ENCODE measurements at regions not wholly inside any gene's neighbourhood (a gene's known extent, or its start where the extent isn't known, plus 50 kb on each side); places are given as distances from the start of the nearest gene placed in this dataset.

DNA sequence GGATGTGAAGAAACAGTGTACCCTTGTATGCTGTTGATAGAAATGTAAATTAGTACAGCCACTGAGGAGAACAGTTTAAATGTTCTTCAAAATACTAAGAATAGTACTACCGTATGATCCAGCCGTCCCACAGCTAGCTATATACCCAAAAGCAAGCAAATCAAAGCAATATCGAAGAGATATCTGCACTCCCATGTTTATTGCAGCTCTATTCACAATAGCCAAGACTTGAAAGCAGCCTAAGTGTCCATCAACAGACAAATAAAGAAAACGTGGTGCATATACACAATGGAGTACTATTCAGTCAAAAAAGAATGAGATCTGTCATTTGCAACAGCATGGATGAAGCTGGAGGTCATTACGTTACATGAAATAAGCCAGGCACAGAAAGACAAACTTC is 88.5 kb upstream of the SLC38A4 start:
- Histone ChIP-seq H3K4me1 (ENCODE audit: control insufficient read depth in 1 of 2, insufficient read depth in 2 of 2, low read length in 2 of 2) (no peaks in the 10 kb centered on the region), H3K27me3 (ENCODE audit: low read depth, low read length) (no peaks in the 10 kb centered on the region), H3K9me3 (ENCODE audit: control insufficient read depth in 1 of 2, low read length in 2 of 2) (peaks cover 3% of the 10 kb centered on the region in 2 donors), H3K36me3 (ENCODE audit: control insufficient read depth in 1 of 2, insufficient read depth in 2 of 2, low read length in 2 of 2) (no peaks in the 10 kb centered on the region), H3K27ac (ENCODE audit: low read length) (no peak overlapping the region), H3K4me3 (ENCODE audit: low read depth in 1 of 2, low read length in 2 of 2) (no peak overlapping the region)

DNA sequence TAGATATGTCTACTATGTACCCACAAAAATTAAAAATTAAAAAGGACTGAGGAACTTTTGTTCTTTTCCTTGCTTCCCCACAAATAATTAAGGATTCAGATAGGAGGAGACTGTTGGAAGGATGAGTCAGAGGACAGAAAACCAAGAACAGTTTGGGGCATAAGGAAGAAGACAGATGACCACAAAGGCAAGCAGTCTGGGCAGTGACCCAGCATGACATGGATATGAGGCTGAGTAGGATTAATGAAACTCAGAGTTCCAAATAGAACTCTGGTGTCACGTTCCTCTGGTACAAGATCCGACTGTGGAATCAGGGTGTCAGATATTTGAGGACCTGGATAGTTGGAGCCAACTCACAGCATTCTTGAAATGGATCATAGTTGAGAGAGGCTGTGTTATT is 89.3 kb upstream of the SLC38A4 start:
- no peaks in the 10 kb centered on the region for H3K27me3 ChIP-seq (ENCODE audit: low read depth, low read length)
- peaks cover 3% of the 10 kb centered on the region in 2 donors for H3K9me3 ChIP-seq (ENCODE audit: control insufficient read depth in 1 of 2, low read length in 2 of 2)
- H3K4me3 ChIP-seq (ENCODE audit: low read depth in 1 of 2, low read length in 2 of 2): no peak overlapping the region
- H3K27ac ChIP-seq (ENCODE audit: low read length): no peak overlapping the region
- H3K36me3 ChIP-seq (ENCODE audit: control insufficient read depth in 1 of 2, insufficient read depth in 2 of 2, low read length in 2 of 2): no peaks in the 10 kb centered on the region
- no peaks in the 10 kb centered on the region for H3K4me1 ChIP-seq (ENCODE audit: control insufficient read depth in 1 of 2, insufficient read depth in 2 of 2, low read length in 2 of 2)

DNA sequence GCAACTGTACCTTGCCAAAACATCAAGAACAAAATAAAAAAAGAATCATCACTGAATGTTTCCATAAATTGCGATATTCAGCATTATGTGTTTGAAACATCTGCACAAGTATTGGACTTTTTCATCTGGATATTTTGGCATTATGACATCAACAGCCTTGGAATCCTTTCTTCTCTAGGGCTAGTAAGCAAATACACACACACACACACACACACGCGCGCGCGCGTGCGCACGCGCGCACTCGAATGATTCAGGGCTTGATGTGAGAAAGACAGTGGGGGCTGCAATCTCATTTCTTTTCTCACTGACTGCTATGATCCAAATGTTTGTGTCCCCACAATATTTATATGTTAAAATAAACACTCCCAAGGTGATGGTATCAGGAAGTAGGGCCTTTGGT is 90.0 kb upstream of the SLC38A4 start:
- Histone ChIP-seq H3K27ac (ENCODE audit: low read length) (no peak overlapping the region), H3K36me3 (ENCODE audit: control insufficient read depth in 1 of 2, insufficient read depth in 2 of 2, low read length in 2 of 2) (no peaks in the 10 kb centered on the region), H3K9me3 (ENCODE audit: control insufficient read depth in 1 of 2, low read length in 2 of 2) (peaks cover 1 to 3% of the 10 kb centered on the region in 2 donors), H3K4me1 (ENCODE audit: control insufficient read depth in 1 of 2, insufficient read depth in 2 of 2, low read length in 2 of 2) (no peaks in the 10 kb centered on the region), H3K4me3 (ENCODE audit: low read depth in 1 of 2, low read length in 2 of 2) (no peak overlapping the region), H3K27me3 (ENCODE audit: low read depth, low read length) (no peaks in the 10 kb centered on the region)

DNA sequence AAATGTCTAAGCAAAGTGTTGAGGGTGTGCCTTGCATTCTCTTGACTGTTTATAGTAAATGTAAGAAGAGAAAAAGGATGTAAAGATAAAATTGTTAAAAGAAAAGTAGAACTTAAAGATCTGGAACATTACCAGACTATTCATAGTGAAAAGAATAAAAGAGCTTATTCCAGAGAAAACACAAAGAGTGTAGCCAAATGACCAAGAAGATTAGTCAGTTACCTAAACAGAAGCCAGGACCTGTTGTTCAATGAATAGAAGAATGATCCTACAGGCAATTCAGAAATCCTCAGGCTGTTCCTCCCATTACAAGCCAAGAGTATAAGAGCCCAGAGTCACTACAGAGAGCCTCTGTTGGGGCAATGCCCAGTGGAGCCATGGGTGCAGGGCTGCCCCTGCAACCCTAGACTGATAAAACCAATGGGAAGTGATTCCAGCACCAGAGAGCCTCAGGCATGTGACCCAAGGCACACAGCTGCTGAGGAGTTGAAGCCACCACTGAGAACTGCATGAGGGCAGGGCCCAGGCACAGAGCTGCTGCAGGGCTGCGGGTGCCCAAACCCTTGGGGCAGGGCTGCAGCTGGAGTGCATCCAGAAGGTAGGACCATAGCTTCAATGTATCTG is 91.1 kb upstream of the SLC38A4 start:
- Histone ChIP-seq H3K27me3 (ENCODE audit: low read depth, low read length) (no peaks in the 10 kb centered on the region), H3K27ac (ENCODE audit: low read length) (no peak overlapping the region), H3K36me3 (ENCODE audit: control insufficient read depth in 1 of 2, insufficient read depth in 2 of 2, low read length in 2 of 2) (no peaks in the 10 kb centered on the region)

DNA sequence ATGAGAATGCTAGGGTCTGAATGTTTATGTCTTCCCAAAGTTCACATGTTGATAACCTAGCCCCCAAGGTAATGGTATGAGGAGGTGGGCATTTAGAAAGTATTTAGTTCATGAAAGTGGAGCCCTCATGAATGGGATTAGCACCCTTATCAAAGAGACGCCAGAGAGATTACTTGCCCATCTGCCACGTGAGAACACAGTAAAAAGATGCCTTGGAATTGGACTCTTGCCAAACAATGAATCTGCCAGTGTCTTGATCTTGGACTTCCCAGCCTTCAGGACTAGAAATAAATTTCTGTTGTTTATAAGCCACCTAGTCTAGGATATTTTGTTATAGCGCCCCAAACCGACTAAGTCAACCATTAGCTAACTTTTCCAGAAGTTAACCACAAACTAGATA is 92.0 kb upstream of the SLC38A4 start:
- no peak overlapping the region for H3K27ac ChIP-seq (ENCODE audit: low read length)
- H3K4me1 ChIP-seq (ENCODE audit: control insufficient read depth in 1 of 2, insufficient read depth in 2 of 2, low read length in 2 of 2): no peaks in the 10 kb centered on the region
- H3K36me3 ChIP-seq (ENCODE audit: control insufficient read depth in 1 of 2, insufficient read depth in 2 of 2, low read length in 2 of 2): no peaks in the 10 kb centered on the region
- H3K9me3 ChIP-seq (ENCODE audit: control insufficient read depth in 1 of 2, low read length in 2 of 2): peaks cover 0 to 3% of the 10 kb centered on the region in 2 donors
- no peak overlapping the region for H3K4me3 ChIP-seq (ENCODE audit: low read depth in 1 of 2, low read length in 2 of 2)
- no peaks in the 10 kb centered on the region for H3K27me3 ChIP-seq (ENCODE audit: low read depth, low read length)

More for the DNA sequence above, 91.1 kb upstream of the SLC38A4 start:
- Histone ChIP-seq H3K9me3 (ENCODE audit: control insufficient read depth in 1 of 2, low read length in 2 of 2) (peaks cover 0 to 3% of the 10 kb centered on the region in 2 donors), H3K4me3 (ENCODE audit: low read depth in 1 of 2, low read length in 2 of 2) (no peak overlapping the region), H3K4me1 (ENCODE audit: control insufficient read depth in 1 of 2, insufficient read depth in 2 of 2, low read length in 2 of 2) (no peaks in the 10 kb centered on the region)

DNA sequence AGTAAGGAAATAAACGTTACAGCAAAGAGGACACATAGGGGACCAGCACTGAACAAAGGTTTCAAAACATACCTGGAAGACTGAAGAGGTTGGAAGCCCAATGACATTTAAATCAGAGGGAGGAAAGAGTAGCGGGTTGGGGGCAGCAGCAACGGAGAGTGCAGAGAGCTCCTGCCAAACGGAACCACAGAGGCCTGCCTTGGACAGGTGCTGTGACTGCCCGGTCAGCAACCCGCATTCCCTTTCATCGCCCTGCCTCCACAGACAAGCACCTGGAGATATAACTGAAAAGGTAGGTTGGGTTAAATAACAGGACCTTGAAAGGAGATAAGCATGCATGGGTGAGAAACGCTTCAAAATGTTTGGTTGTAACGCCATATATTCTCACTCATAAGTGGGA is 92.8 kb upstream of the SLC38A4 start:
- Histone ChIP-seq H3K36me3 (ENCODE audit: control insufficient read depth in 1 of 2, insufficient read depth in 2 of 2, low read length in 2 of 2) (no peaks in the 10 kb centered on the region), H3K4me1 (ENCODE audit: control insufficient read depth in 1 of 2, insufficient read depth in 2 of 2, low read length in 2 of 2) (no peaks in the 10 kb centered on the region), H3K27me3 (ENCODE audit: low read depth, low read length) (no peaks in the 10 kb centered on the region), H3K27ac (ENCODE audit: low read length) (no peak overlapping the region), H3K4me3 (ENCODE audit: low read depth in 1 of 2, low read length in 2 of 2) (no peak overlapping the region), H3K9me3 (ENCODE audit: control insufficient read depth in 1 of 2, low read length in 2 of 2) (no peaks in the 10 kb centered on the region)

DNA sequence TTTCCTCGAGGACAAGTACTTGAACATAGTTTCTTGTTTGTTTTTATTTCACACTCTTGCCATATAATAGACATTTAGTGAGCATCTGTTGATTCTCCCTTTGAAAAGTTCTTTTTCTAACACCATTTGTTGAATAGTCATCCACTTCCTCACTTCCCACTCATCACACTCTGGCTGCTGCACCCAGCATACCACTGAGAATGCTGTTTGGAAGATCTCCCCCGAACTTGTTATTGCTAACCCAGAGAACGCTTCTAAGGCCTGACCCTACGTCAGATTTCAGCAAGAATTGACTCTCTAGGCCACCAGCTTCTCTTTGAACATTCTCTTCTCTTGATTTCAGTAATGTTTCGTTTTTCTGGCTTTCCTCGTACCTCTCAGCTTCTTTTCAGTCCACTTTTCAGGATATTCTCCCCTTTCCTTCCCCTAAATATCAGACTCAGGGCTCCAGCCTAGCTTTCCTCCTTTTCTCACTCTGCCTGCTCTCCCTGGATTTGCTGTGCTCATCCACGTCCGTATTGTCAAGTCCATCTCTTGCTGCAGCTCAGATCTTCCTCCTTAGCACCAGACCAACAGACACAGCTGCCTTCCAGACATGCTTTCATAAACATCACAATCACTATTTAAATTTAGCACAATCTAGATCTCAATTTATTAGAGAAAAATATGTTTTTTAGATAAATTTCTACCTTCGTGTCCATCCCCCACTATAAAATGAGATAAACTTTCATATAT is 94.0 kb upstream of the SLC38A4 start:
- no peaks in the 10 kb centered on the region for H3K4me1 ChIP-seq (ENCODE audit: control insufficient read depth in 1 of 2, insufficient read depth in 2 of 2, low read length in 2 of 2)
- H3K4me3 ChIP-seq (ENCODE audit: low read depth in 1 of 2, low read length in 2 of 2): no peak overlapping the region
- no peaks in the 10 kb centered on the region for H3K36me3 ChIP-seq (ENCODE audit: control insufficient read depth in 1 of 2, insufficient read depth in 2 of 2, low read length in 2 of 2)
- H3K9me3 ChIP-seq (ENCODE audit: control insufficient read depth in 1 of 2, low read length in 2 of 2): no peaks in the 10 kb centered on the region
- no peaks in the 10 kb centered on the region for H3K27me3 ChIP-seq (ENCODE audit: low read depth, low read length)
- H3K27ac ChIP-seq (ENCODE audit: low read length): no peak overlapping the region

DNA sequence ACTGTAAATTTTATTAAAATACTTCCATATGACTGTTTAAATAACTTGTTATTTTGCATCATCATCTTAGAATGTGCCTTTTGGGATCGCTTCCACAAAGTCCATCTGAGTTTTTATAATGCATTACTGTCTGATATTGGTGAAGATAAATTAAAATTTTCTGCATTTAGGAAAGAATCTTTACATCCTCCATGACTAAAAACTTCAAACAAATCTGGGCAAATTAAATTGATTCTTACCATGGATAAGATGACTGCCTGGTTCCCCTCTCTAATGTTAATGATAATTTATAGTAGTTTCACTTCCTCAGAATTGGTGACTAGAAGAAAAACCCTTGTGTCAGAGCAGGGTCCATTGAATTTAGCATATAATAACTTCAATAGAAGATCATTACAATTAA is 94.7 kb upstream of the SLC38A4 start:
- Histone ChIP-seq H3K27me3 (ENCODE audit: low read depth, low read length) (no peaks in the 10 kb centered on the region), H3K36me3 (ENCODE audit: control insufficient read depth in 1 of 2, insufficient read depth in 2 of 2, low read length in 2 of 2) (no peaks in the 10 kb centered on the region), H3K9me3 (ENCODE audit: control insufficient read depth in 1 of 2, low read length in 2 of 2) (no peaks in the 10 kb centered on the region), H3K4me1 (ENCODE audit: control insufficient read depth in 1 of 2, insufficient read depth in 2 of 2, low read length in 2 of 2) (no peaks in the 10 kb centered on the region), H3K4me3 (ENCODE audit: low read depth in 1 of 2, low read length in 2 of 2) (no peak overlapping the region), H3K27ac (ENCODE audit: low read length) (no peak overlapping the region)

DNA sequence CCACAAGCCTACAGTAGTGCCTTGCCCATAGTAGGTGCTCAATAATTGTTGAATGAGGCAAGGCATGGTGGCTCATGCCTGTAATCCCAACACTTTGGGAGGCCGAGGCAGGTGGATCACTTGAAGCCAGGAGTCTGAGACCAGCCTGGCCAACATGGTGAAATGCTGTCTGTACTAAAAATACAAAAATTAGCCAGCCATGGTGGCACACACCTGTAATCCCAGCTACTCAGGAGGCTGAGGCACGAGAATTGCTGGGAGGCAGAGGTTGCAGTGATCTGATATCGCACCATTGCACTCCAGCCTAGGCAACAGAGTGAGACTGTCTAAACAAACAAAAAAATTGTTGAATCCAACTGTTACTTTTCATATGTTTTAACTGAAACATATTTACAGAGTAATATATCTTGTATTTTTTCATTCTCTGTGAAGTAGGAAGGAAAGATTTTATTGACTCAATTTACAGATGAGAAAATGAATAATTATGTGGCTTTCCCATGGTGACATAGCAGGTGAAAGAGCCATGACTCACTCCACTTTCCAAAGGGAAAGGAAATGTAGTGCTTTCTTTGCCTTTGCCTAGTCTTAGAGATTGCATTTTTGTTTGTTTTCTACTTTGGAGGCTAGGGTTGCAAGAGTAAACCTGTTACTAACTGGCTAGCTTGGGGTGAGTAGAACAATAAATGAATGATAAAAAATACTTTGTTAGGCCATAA is 95.4 kb upstream of the SLC38A4 start:
- H3K27me3 ChIP-seq (ENCODE audit: low read depth, low read length): no peaks in the 10 kb centered on the region
- H3K4me3 ChIP-seq (ENCODE audit: low read depth in 1 of 2, low read length in 2 of 2): no peak overlapping the region
- no peak overlapping the region for H3K27ac ChIP-seq (ENCODE audit: low read length)
- H3K36me3 ChIP-seq (ENCODE audit: control insufficient read depth in 1 of 2, insufficient read depth in 2 of 2, low read length in 2 of 2): no peaks in the 10 kb centered on the region
- H3K9me3 ChIP-seq (ENCODE audit: control insufficient read depth in 1 of 2, low read length in 2 of 2): no peaks in the 10 kb centered on the region
- no peaks in the 10 kb centered on the region for H3K4me1 ChIP-seq (ENCODE audit: control insufficient read depth in 1 of 2, insufficient read depth in 2 of 2, low read length in 2 of 2)

DNA sequence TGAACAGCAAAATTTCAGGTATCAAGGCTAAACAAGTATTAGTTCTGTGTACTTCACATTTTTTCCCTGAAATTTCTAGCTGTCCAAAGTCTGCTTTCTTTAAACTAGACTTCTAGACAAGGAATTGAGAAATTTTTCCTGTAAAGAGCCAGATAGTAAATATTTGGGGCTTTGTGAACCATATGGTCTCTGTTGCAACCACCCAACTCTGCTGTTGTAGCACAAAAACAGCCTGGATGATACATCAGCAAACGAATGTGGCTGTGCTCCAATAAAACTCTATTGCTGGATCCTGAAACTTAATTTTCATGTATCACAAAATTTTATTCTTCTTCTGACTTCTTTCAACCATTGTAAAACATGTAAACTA is 96.0 kb upstream of the SLC38A4 start:
- no peaks in the 10 kb centered on the region for H3K4me1 ChIP-seq (ENCODE audit: control insufficient read depth in 1 of 2, insufficient read depth in 2 of 2, low read length in 2 of 2)
- no peak overlapping the region for H3K27ac ChIP-seq (ENCODE audit: low read length)
- H3K9me3 ChIP-seq (ENCODE audit: control insufficient read depth in 1 of 2, low read length in 2 of 2): no peaks in the 10 kb centered on the region
- no peak overlapping the region for H3K4me3 ChIP-seq (ENCODE audit: low read depth in 1 of 2, low read length in 2 of 2)
- no peaks in the 10 kb centered on the region for H3K27me3 ChIP-seq (ENCODE audit: low read depth, low read length)
- H3K36me3 ChIP-seq (ENCODE audit: control insufficient read depth in 1 of 2, insufficient read depth in 2 of 2, low read length in 2 of 2): no peaks in the 10 kb centered on the region

DNA sequence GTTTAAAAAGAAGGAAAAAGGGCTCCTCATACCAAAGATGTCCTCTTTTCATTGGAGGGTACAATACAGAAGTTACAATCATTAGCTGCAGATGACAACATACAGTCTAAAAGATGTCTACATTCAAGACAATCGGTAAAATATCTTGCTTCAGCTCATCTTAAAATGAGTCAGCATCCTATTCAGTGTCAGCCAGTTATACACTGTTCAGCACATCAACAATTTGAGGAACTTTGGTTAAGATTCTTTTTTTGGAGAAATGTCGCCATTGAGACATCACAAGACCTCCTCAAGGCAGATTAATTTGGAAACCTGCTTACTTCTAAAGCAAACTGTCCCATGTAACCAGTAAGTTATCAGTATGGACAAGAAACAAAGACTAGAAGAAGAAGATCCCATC is 100.7 kb upstream of the SLC38A4 start:
- no peaks in the 10 kb centered on the region for H3K9me3 ChIP-seq (ENCODE audit: control insufficient read depth in 1 of 2, low read length in 2 of 2)

More for the DNA sequence above, 100.7 kb upstream of the SLC38A4 start:
- H3K27me3 ChIP-seq (ENCODE audit: low read depth, low read length): no peaks in the 10 kb centered on the region
- H3K4me3 ChIP-seq (ENCODE audit: low read depth in 1 of 2, low read length in 2 of 2): no peak overlapping the region
- no peak overlapping the region for H3K27ac ChIP-seq (ENCODE audit: low read length)
- H3K4me1 ChIP-seq (ENCODE audit: control insufficient read depth in 1 of 2, insufficient read depth in 2 of 2, low read length in 2 of 2): no peaks in the 10 kb centered on the region
- H3K36me3 ChIP-seq (ENCODE audit: control insufficient read depth in 1 of 2, insufficient read depth in 2 of 2, low read length in 2 of 2): no peaks in the 10 kb centered on the region
